GM20000 (cell line): ENCODE measurements at regions not wholly inside any gene's neighbourhood (a gene's known extent, or its start where the extent isn't known, plus 50 kb on each side); places are given as distances from the start of the nearest gene placed in this dataset.

Source experiments
- DNase-seq: peaks from one replicate; pipeline ENCODE4 v3.0.0; 2012; ENCODE audit warnings: low spot score
- CTCF ChIP-seq: IDR thresholded peaks from 2 replicates; pipeline ENCODE4 v1.5.1; 2012; ENCODE audit warnings: mild to moderate bottlenecking, control low read depth; ENCODE audit errors: extremely low read depth, missing control alignments

- DNase-seq = no peak
- no peak for TF ChIP-seq CTCF
Observed at GRCh38 chr9:87125819-87126218, 178.5 kb upstream of the GAS1 start.

- TF ChIP-seq CTCF = no peak
- no peak for DNase-seq
Observed at GRCh38 chr9:87127543-87127942, 180.2 kb upstream of the GAS1 start.

- no peak for TF ChIP-seq CTCF
Observed at GRCh38 chr9:87127978-87128614, 180.8 kb upstream of the GAS1 start.

GRCh38 chr9:87128844-87129493 is 181.7 kb upstream of the GAS1 start:
- TF ChIP-seq CTCF = no peak
- no peak for DNase-seq

More at GRCh38 chr9:87127978-87128614, 180.8 kb upstream of the GAS1 start:
- no peak for DNase-seq

GRCh38 chr9:87135074-87135473 is 187.8 kb upstream of the GAS1 start:
- DNase-seq = no peak
- no peak for TF ChIP-seq CTCF

- TF ChIP-seq CTCF = no peak
- DNase-seq = no peak
Observed at GRCh38 chr9:87137718-87138117, 190.4 kb upstream of the GAS1 start.

- TF ChIP-seq CTCF = no peak
- DNase-seq = no peak
Observed at GRCh38 chr9:87138128-87139040, 191.1 kb upstream of the GAS1 start.
